HG03039 (cell line): ENCODE measurements at regions not wholly inside any gene's neighbourhood (a gene's known extent, or its start where the extent isn't known, plus 50 kb on each side); places are given as distances from the start of the nearest gene placed in this dataset.
"Not testable (repeated sequence)": the region's sequence is repeated elsewhere in the genome, so short reads cannot be mapped to it uniquely, and the experiment has no call there.

Experiments
- ATAC-seq: cut with Tn5 transposase; IDR thresholded peaks from one replicate; pipeline ENCODE4 v1.9.1; 2021; ENCODE audit warnings: mild to moderate bottlenecking, moderate library complexity; ENCODE audit not compliant: unreplicated experiment

DNA sequence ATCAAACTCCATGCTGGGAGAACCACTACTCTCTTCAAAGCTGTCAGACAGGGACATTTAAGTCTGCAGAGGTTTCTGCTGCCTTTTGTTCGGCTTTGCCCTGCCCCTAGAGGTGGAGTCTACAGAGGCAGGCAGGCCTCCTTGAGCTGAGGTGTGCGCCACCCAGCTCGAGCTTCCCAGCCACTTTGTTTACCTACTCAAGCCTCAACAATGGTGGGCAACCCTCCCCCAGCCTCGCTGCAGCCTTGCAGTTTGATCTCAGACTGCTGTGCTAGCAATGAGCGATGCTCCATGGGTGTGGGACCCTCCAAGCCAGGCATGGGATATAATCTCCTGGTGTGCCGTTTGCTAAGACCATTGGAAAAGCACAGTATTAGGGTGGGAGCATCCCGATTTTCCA lies 185.3 kb downstream of the COX18 start:
- ATAC-seq = not testable (repeated sequence)

DNA sequence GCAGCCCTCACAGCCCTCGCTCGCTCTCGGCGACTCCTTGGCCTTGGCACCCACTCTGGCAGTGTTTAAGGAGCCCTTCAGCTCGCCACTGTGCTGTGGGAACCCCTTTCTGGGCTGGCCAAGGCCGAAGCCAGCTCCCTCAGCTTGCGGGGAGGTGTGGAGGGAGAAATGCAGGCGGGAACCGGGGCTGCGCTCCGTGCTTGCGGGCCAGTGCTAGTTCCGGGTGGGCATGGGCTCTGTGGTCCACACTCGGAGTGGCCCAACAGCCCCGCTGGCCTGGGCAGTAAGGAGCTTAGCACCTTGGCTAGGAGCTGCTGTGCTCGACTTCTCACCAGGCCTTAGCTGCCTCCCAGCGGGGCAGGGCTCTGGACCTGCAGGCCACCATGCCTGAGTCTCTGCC lies 192.6 kb downstream of the COX18 start:
- ATAC-seq = no peak

DNA sequence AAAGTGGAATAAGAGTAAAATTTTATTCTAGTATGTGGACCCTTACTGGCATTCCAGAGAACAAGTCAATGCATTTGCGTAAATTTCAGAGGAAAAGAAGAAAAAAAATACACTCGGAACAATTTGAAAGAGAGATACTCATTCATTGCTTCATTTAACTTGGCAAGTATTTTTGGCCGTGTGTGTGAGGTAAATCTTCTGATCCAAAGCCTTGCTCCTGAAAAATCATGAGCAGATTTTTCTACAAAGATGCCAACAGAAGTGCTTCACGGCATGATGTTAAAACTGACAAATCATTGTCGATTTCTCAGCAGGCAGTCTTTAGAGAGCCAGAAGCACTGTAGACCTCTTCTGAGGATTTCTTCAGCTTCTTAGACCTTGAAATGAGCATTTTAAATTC lies 194.0 kb downstream of the COX18 start:
- no peak for ATAC-seq

DNA sequence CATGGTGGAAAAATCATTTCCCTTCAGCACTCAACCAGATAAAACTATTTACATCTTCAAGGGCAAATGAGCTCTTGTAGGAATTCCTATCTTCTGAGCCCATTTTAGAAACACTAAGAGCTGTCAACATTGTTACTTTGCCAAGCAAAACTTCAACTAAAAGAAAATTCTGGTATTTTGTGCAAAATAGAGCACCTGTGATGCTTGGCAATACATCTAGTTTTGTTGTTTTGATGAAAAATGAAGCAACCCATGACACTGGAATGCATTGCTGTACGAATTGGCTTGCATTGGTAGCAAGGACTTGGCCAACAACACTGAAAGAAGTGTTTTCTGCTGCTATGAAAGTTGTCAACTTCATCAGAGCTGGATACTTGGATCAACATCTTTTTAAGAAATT lies 194.4 kb downstream of the COX18 start:
- no peak for ATAC-seq

DNA sequence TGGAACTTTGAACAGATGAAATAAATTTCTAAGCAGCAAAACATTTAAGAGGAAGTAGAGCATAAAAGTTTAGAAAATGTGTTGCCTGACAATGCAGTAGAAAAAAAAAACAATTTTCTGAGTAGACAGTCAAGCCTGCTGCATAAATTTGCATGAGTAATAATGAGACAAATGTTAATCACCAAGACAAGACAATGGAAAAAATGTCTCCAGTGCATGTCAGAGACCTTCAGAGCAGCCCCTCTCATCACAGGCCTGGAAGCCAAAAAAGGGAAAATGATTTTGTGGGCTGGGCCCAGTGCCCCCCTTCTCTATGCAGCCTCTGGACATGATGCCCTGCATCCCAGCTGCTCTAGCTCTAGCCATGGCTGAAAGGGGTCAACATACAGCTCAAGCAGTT lies 204.6 kb downstream of the COX18 start:
- no peak for ATAC-seq

DNA sequence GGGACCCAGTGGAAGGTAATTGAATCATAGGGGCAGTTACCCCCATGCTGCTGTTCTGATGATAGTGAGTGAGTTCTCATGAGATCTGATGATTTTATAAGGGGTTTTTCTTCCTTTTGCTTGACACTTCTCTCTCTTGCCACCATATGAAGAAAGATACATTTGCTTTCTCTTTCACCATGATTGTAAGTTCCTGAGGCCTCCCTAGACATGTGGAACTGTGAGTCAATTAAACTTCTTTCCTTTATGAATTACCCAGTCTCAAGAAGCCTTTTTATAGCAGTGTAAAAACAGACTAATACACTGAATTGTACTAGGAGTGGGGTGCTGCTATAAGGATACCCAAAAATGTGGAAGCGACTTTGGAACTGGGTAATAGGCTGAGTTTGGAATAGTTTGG lies 205.2 kb downstream of the COX18 start:
- not testable (repeated sequence) for ATAC-seq

DNA sequence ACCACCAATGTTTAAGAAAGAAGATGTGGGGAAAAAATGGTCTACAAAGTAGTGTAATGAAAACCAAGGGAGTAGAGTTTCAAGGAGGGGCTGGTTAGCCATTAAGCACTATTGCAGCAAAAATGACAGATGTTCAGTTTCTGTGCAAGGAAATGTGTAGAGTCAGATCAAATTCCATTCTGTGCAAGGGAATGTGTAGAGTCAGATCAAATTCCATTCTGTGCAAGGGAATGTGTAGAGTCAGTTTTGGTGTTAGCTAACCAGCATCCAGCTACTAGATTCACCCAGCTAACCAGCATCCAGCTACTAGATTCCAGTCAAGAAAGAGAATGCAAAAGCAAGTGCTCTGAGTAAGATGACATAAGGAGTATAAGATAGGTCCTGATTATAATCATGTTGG lies 208.8 kb downstream of the COX18 start:
- ATAC-seq = no peak

DNA sequence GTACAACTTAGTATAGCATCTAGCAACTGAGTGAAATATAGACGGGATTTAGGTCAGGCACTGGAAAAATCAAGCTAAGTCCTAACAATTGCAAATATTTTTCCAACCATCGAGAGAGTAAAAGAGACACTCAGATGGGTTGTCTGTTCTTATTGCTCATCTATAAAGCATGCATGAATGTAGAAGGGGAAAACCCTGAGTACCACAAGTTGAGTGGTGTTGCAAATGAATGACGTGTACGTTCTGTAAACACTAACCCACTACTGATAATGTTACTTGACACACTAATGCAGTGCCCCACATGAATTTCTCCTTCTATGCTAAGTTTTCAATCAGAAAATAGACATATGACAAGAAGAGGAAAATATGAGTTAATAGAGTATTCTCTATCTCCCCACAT lies 211.2 kb downstream of the COX18 start:
- ATAC-seq = no peak

DNA sequence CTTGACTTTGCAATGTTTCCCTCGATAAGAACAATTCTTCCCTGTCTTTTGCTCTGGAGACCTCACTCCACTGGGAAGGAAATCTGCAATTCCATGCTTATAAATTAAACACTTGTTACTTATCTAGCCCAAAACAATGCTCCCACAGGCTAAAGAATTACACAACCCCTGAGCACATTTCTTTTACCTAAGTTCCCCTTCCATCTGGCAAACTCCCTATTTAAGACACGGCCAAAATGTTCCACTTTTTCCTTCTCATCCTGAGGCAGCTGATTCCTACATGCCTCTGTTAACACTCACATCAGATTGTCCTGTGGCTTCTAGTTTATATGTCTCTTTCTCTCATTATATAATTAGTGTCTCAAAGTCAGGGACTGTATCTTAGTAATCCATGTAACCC lies 211.7 kb downstream of the COX18 start:
- no peak for ATAC-seq

DNA sequence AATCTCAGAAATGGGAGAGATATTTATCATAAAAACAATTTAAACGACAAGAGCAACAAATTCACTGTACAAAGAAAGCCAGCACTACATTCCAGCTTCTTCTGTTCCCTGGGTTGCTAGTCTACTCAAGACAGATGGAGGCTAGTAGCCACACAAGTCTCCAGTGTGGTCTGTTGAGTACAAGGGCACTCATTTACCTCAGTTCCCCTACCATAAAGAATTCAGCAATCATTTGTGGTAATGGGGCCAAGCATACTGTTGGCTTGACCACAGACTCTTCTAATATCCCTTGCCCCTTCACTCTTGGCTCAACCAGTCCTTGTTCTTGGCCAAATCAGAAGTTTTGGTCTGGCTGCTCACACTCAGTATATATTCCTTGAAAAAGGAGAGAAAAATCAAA lies 212.3 kb downstream of the COX18 start:
- no peak for ATAC-seq

DNA sequence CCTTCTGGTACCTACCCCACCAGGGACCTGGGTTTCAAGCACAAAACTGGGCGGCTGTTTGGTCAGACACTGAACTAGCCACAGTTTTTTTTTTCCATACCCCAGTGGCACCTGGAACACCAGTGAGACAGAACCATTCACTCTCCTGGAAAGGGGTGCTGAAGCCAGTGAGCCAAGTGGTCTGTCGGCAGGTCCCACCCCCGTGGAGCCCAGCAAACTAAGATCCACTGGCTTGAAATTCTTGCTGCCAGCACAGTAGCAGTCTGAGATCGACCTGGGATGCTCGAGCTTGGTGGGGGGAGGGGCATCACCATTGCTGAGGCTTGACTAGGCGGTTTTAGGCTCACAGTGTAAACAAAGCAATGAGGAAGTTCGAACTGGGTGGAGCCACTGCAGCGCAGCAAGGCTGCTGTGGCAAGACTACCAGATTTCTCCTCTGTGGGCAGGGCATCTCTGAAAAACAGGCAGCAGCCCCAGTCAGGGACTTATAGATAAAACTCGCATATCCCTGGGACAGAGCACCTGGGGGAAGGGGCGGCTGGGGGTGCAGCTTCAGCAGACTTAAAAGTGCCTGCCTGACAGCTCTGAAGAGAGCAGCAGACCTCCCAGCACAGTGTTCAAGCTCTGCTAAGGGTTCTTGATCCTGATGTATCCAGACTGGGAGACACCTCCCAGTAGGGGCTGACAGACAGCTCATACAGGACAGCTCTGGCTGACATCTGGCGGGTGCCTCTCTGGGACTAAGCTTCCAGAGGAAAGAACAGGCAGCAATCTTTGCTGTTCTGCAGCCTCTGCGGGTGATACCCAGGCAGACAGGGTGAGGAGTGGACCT lies 223.0 kb downstream of the COX18 start:
- no peak for ATAC-seq

DNA sequence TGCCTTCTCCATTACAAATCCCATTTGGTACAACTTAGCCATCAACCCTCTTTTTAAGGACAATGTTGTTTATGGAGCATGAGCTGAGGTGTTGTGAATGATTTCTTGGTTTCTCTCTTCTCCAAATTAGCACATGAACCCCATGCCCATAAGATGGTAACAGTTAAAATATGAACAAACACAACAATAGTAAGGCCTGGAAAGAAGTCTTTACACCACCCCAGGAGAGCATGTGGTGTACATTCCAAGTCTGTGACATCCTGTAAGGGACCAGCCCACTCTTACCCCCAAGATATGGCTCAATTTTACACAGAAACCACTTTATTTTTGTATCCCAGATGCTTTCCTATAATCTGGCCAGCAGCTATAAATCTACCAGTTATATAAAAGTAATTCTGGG lies 226.1 kb downstream of the COX18 start:
- ATAC-seq = no peak

DNA sequence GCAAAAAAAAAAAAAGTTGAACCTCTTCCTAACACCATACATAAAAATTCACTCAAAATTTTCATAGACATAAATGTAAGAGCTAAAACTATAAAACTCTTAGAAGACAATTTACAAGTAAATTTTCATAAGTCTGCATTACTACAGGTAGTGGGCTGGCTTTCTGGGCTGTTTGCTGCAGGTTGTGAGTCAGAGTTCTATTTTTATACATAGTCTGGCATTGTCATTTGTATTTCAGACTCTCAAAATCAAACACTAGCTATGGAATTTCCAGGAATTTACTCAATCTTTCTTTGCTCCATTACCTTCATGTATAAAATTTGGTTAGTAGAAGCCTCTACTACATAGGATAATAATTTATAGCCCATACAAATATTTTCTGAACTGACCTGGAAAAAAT lies 227.2 kb downstream of the COX18 start:
- ATAC-seq = no peak

DNA sequence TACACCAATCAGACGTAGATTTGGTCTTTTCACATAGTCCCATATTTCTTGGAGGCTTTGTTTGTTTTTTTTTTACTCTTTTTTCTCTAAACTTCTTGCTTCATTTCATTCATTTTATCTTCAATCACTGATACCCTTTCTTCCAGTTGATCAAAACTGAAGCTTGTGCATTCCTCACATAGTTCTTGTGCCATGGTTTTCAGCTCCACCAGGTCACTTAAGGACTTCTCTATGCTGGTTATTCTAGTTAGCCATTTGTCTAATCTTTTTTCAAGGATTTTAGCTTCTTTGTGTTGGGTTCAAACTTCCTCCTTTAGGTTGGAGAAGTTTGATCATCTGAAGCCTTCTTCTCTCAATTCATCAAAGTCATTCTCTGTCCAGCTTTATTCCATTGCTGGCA lies 229.3 kb downstream of the COX18 start:
- not testable (repeated sequence) for ATAC-seq

DNA sequence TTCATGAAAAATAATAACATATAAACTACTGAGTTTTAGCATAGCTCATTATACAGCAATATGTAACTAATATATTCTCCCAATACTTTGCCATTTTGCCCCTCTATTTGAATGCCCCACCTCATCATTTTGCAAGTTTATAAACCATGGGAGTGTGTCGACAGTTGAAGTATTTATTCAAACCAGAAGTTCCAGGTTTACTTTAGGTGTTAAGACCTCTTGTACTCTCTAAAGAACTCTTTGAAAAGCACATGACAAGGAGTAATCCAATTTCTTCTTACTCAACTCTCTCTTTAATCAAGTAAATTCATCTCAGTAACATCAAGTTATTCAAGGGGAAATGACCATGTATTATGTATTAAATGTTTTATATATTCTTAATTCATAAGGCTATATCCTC lies 240.7 kb downstream of the COX18 start:
- ATAC-seq = no peak

DNA sequence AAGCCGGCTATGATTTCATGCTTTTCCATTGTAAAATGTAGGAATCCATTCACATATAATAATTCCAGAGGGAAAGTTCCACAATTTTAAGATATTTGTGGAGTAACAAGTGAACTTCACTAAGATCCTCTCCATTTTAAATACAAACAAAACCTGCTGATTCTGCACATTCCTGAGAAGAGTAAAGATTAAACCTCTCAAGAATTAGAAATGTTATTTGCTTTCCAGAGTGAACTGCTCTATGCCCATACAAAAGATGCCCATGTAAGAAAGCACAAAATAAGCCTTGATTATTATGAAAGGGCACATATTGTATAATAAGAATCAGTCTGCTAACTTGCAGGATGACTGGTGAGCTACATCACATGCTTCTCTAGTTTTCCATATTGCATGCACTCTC lies 241.5 kb downstream of the COX18 start:
- ATAC-seq = no peak

DNA sequence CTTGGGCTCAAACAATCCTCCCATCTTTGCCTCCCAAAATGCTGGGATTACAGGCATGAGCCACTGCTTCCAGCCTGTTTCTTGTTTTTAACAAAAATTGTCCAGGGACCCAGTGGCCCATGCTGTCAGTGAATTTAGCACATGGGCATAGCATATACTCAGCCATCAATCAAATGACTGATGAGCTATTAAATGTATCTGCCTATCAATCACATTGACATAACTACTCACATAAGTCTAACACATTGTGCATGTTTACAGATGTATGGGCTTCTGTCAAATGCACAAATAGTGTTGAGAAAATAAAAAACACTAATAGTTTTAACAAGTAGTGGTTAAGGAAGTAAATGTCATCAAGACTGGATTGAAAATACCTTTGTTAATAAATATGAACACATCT lies 249.4 kb downstream of the COX18 start:
- ATAC-seq = no peak

DNA sequence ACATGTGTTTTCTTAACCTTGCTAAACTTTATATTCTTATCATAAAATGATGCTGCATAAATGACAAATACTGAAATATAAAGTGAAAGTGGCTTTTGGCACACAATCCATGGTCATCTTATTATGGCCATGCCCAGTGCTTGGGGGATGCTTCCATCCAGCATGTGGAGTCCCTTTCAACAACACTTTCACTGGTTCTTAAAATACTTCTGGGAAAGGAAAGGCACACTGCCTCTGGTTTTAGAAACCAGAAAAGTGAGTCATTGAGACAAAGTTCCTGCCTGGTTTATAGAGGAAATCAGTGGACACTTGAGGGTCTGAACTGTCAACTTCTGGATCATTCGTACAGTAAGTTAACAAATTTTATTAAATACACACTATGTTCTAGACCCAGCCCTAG lies 248.0 kb upstream of the ADAMTS3 start:
- no peak for ATAC-seq

DNA sequence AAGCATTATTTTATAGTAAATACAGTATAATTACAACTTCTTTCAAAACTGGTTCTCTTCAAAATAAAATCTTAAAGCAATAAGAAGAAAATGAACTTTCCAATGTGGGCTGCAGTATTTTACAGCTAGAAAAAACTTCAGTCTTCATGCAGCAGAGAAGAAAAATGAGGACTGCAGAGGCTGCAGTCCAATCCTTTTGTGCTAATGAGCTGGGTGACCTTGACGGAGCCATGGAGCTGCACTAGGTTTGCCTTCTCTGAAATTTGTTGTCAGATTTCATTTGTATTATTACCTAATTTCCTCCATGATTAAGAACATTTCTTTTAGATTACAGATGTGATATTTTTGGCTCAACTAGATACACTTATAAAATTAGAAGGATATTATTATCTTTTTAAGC lies 245.2 kb upstream of the ADAMTS3 start:
- ATAC-seq = no peak

DNA sequence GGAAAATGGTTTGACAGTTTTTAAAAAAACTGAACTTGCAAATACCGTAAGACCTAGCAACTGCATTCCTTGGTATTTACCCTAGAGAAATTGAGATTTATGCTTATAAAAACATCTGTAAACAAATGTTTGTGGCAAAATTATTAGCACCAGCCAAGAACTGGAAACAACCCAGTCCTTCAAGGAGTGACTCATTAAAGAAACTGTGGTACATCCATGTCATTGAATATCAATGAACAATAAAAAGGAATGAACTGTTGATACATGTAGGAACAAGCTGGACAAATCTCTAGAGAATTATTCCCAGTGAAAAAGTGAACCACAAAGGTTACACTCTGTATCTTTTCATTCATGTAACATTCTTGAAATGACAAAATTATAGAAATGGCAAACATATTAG lies 240.2 kb upstream of the ADAMTS3 start:
- no peak for ATAC-seq

DNA sequence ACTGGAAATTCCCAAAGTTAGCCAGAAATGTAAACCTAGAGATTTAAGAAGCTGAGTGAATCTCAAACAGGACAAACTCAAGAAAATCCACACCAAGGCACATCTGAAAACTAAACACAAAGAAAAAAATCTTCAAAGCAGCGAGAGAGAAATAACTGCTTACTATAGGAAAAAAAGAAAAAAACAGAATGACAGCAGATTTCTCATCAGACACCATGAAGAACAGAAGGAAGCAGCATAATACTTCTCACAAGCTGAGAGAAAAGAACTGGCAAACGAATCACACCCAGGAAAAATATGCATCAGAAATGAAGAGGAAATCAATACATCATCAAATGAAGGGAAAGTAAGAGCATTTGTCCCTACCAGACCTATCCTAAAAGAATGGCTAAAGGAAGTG lies 236.3 kb upstream of the ADAMTS3 start:
- no peak for ATAC-seq

DNA sequence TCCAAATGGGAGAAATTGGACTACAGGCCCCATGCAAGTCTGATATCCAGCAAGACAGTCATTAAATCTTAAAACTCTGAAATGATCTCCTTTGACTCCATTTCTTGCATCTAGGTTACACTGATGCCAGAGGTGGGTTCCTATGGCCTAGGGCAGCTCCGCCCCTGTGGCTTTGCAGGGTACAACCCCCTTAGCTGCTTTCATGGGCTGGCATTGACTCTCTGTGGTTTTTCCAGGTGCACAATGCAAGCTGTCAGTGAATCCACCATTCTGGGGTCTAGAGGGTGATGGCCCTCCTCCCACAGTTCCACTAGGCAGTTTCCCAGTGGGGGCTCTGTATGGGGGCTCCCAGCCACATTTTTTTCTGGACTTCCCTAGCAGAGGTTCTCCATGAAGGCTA lies 228.5 kb upstream of the ADAMTS3 start:
- ATAC-seq = no peak

DNA sequence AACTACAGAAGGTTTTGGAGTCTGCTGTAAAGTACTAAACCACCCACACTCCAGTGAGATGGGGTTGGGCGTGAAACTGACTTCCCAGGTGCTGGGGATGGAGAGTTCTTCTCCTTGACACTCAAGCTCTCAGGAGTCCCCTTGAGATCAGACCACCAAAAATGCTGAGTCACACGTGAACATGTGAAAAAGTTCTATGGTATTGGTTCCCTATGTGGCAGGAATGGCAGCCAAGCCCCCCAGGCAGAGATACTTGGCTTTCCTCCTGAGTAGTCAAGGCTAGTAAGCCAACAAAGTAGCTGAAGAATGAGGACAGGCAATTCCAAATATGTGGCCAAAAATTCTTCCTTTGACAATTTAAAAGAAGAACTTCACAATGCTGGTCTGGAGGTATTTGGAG lies 222.0 kb upstream of the ADAMTS3 start:
- ATAC-seq = no peak
